B cell (primary cell): ENCODE measurements at regions not wholly inside any gene's neighbourhood (a gene's known extent, or its start where the extent isn't known, plus 50 kb on each side); places are given as distances from the start of the nearest gene placed in this dataset.

Experiments
- CTCF ChIP-seq: fragments of 200-600 bp; IDR thresholded peaks from one replicate; pipeline ENCODE4 v1.8.0; 2022; ENCODE audit warnings: antibody characterized with exemption, mild to moderate bottlenecking
- EZH2 ChIP-seq: IDR thresholded peaks from 2 replicates; pipeline ENCODE4 v1.6.1; 2012; ENCODE audit warnings: borderline replicate concordance, low read depth, mild to moderate bottlenecking, moderate library complexity, low read length; ENCODE audit not compliant: insufficient read depth, poor library complexity, severe bottlenecking

- TF ChIP-seq EZH2 (no peak), CTCF (no peak)
These were observed 131.9 kb downstream of the EDEM1 start for GRCh38 chr3:5319454-5319853.
